AG09309 (cell line): ENCODE measurements at regions not wholly inside any gene's neighbourhood (a gene's known extent, or its start where the extent isn't known, plus 50 kb on each side); places are given as distances from the start of the nearest gene placed in this dataset.

Source experiments
- DNase-seq: peaks from one replicate; pipeline ENCODE4 v3.0.0-alpha.2; 2010; ENCODE audit warnings: low read depth
- H3K4me3 ChIP-seq: 2 replicates; pipeline ENCODE4 v1.5.1; 2011; ENCODE audit warnings: mild to moderate bottlenecking, low read depth, low read length, moderate library complexity; ENCODE audit not compliant: control insufficient read depth
- CTCF ChIP-seq: IDR thresholded peaks from 2 replicates; pipeline ENCODE4 v1.5.1; 2011; ENCODE audit warnings: mild to moderate bottlenecking, low read depth, low read length, inconsistent platforms; ENCODE audit not compliant: insufficient read depth, control insufficient read depth; ENCODE audit errors: missing control alignments

GRCh38 chr16:79909571-79909970, 309.0 kb upstream of the MAF start:
- no peak overlapping the region for H3K4me3 ChIP-seq
- no peak for TF ChIP-seq CTCF
- no peak for DNase-seq

GRCh38 chr16:79903471-79903870, 302.9 kb upstream of the MAF start:
- DNase-seq = no peak
- no peak overlapping the region for H3K4me3 ChIP-seq
- no peak for TF ChIP-seq CTCF

- DNase-seq = no peak
- no peak for TF ChIP-seq CTCF
- no peak overlapping the region for H3K4me3 ChIP-seq
Measured at GRCh38 chr16:79902351-79902750, 301.8 kb upstream of the MAF start.

GRCh38 chr16:79901522-79901921, 301.0 kb upstream of the MAF start:
- no peak for TF ChIP-seq CTCF
- no peak for DNase-seq
- no peak overlapping the region for H3K4me3 ChIP-seq

- TF ChIP-seq CTCF = no peak
- DNase-seq = no peak
Measured at GRCh38 chr16:79899716-79900115, 299.2 kb upstream of the MAF start.

GRCh38 chr16:79899316-79899715, 298.8 kb upstream of the MAF start:
- DNase-seq = no peak
- TF ChIP-seq CTCF = no peak

More at GRCh38 chr16:79899716-79900115, 299.2 kb upstream of the MAF start:
- H3K4me3 ChIP-seq = no peak overlapping the region

GRCh38 chr16:79898703-79899102, 298.2 kb upstream of the MAF start:
- no peak for DNase-seq
- TF ChIP-seq CTCF = no peak
- H3K4me3 ChIP-seq = no peak overlapping the region

More at GRCh38 chr16:79899316-79899715, 298.8 kb upstream of the MAF start:
- no peak overlapping the region for H3K4me3 ChIP-seq
